NCI-H146 (cell line): ENCODE measurements at regions not wholly inside any gene's neighbourhood (a gene's known extent, or its start where the extent isn't known, plus 50 kb on each side); places are given as distances from the start of the nearest gene placed in this dataset.
"Not testable (repeated sequence)": the region's sequence is repeated elsewhere in the genome, so short reads cannot be mapped to it uniquely, and the experiment has no call there.

Source experiments
- DNase-seq: peaks from one replicate; lab custom pipeline; 2025; lab: John Stamatoyannopoulos, UW

GRCh38 chr4:125262502-125262901, 52.3 kb upstream of the FAT4 start:
- DNase-seq, result no peak

GRCh38 chr4:125262079-125262478, 52.7 kb upstream of the FAT4 start:
- no peak for DNase-seq

- DNase-seq, result no peak
Measured at GRCh38 chr4:125254106-125254505, 60.6 kb upstream of the FAT4 start.

GRCh38 chr4:125244848-125245450, 69.8 kb upstream of the FAT4 start:
- no peak for DNase-seq

- DNase-seq, result no peak
Measured at GRCh38 chr4:125243789-125244397, 70.9 kb upstream of the FAT4 start.

GRCh38 chr4:125235971-125236370, 78.8 kb upstream of the FAT4 start:
- DNase-seq, result no peak

GRCh38 chr4:125231661-125232060, 83.1 kb upstream of the FAT4 start:
- DNase-seq, result no peak

- no peak for DNase-seq
Measured at GRCh38 chr4:125229596-125230058, 85.1 kb upstream of the FAT4 start.

- no peak for DNase-seq
Measured at GRCh38 chr4:125225806-125226205, 88.9 kb upstream of the FAT4 start.

GRCh38 chr4:125200556-125200955, 114.2 kb upstream of the FAT4 start:
- no peak for DNase-seq

- DNase-seq, result no peak
Measured at GRCh38 chr4:125198916-125199315, 115.8 kb upstream of the FAT4 start.

GRCh38 chr4:125191874-125192459, 122.8 kb upstream of the FAT4 start:
- DNase-seq, result not testable (repeated sequence)

- DNase-seq, result no peak
Measured at GRCh38 chr4:125191232-125191631, 123.5 kb upstream of the FAT4 start.

- no peak for DNase-seq
Measured at GRCh38 chr4:125187226-125188176, 127.3 kb upstream of the FAT4 start.

GRCh38 chr4:125184116-125184515, 130.6 kb upstream of the FAT4 start:
- DNase-seq, result no peak

GRCh38 chr4:125181804-125182203, 133.0 kb upstream of the FAT4 start:
- no peak for DNase-seq

GRCh38 chr4:125179727-125180126, 135.0 kb upstream of the FAT4 start:
- no peak for DNase-seq

- DNase-seq, result no peak
Measured at GRCh38 chr4:125169192-125169591, 145.6 kb upstream of the FAT4 start.

GRCh38 chr4:125168531-125168930, 146.2 kb upstream of the FAT4 start:
- no peak for DNase-seq

GRCh38 chr4:125166012-125166411, 148.7 kb upstream of the FAT4 start:
- not testable (repeated sequence) for DNase-seq

- no peak for DNase-seq
Measured at GRCh38 chr4:125159001-125159400, 155.8 kb upstream of the FAT4 start.

GRCh38 chr4:125155251-125155650, 159.5 kb upstream of the FAT4 start:
- no peak for DNase-seq
